ENCODE measurements at regions not wholly inside any gene's neighbourhood (a gene's known extent, or its start where the extent isn't known, plus 50 kb on each side); places are given as distances from the start of the nearest gene placed in this dataset.

GRCh38 chr1:87678266-87678665 lies 349.6 kb downstream of the LMO4 start:
- Mint-ChIP-seq H3K4me3 (ENCODE audit: unreplicated experiment) (no peak overlapping the region), H3K4me1 (ENCODE audit: insufficient read depth, unreplicated experiment) (no peaks in the 10 kb centered on the region), H3K27ac (ENCODE audit: low read depth, unreplicated experiment) (no peak overlapping the region), H3K9me3 (ENCODE audit: unreplicated experiment) (no peaks in the 10 kb centered on the region), H3K27me3 (ENCODE audit: insufficient read depth, unreplicated experiment) (no peaks in the 10 kb centered on the region), H3K36me3 (ENCODE audit: insufficient read depth, unreplicated experiment) (no peaks in the 10 kb centered on the region)
- intact Hi-C loops (cut with micrococcal nuclease): no loop called here
- POLR2A ChIA-PET: no interaction called here
- DNase-seq (ENCODE audit: unreplicated experiment): no peak
- CTCF ChIA-PET: interaction anchor here (0.5 kb wide), 1 partner anchor 935 kb away, joined by 3 read pairs; no protein-coding TSS in a partner anchor
- BruUV-seq (replicated peaks): no TSS peak
- TF ChIP-seq CTCF (IDR thresholded peaks at IDR 0.05; ENCODE audit: unreplicated experiment): no peak

- Mint-ChIP-seq H3K9me3 (ENCODE audit: unreplicated experiment) (no peaks in the 10 kb centered on the region), H3K27ac (ENCODE audit: low read depth, unreplicated experiment) (no peak overlapping the region), H3K4me3 (ENCODE audit: unreplicated experiment) (no peak overlapping the region), H3K4me1 (ENCODE audit: insufficient read depth, unreplicated experiment) (no peaks in the 10 kb centered on the region), H3K36me3 (ENCODE audit: insufficient read depth, unreplicated experiment) (no peaks in the 10 kb centered on the region), H3K27me3 (ENCODE audit: insufficient read depth, unreplicated experiment) (no peaks in the 10 kb centered on the region)
- BruUV-seq (replicated peaks): no TSS peak
- no peak for DNase-seq (ENCODE audit: unreplicated experiment)
- intact Hi-C loops (cut with micrococcal nuclease): no loop called here
- ChIA-PET CTCF (interaction anchor here (0.6 to 1.9 kb wide), 4 partner anchors 236 to 636 kb away, joined by 3 to 5 read pairs (median 3); no protein-coding TSS in a partner anchor), POLR2A (no interaction called here)
- no peak for TF ChIP-seq CTCF (IDR thresholded peaks at IDR 0.05; ENCODE audit: unreplicated experiment)
These were observed 353.9 kb downstream of the LMO4 start for GRCh38 chr1:87682565-87682964.

- ChIA-PET POLR2A (no interaction called here), CTCF (interaction anchor here (1.9 kb wide), 1 partner anchor 357 kb away, joined by 5 read pairs; no protein-coding TSS in a partner anchor)
- Mint-ChIP-seq H3K27ac (ENCODE audit: low read depth, unreplicated experiment) (no peak overlapping the region), H3K4me1 (ENCODE audit: insufficient read depth, unreplicated experiment) (no peaks in the 10 kb centered on the region), H3K36me3 (ENCODE audit: insufficient read depth, unreplicated experiment) (no peaks in the 10 kb centered on the region), H3K4me3 (ENCODE audit: unreplicated experiment) (no peak overlapping the region), H3K27me3 (ENCODE audit: insufficient read depth, unreplicated experiment) (no peaks in the 10 kb centered on the region), H3K9me3 (ENCODE audit: unreplicated experiment) (no peaks in the 10 kb centered on the region)
- BruUV-seq (replicated peaks): no TSS peak
- TF ChIP-seq CTCF (IDR thresholded peaks at IDR 0.05; ENCODE audit: unreplicated experiment): no peak
- intact Hi-C loops (cut with micrococcal nuclease): no loop called here
- DNase-seq (ENCODE audit: unreplicated experiment): no peak
These were observed 354.7 kb downstream of the LMO4 start for GRCh38 chr1:87683196-87683956.

GRCh38 chr1:87684194-87684593 lies 355.5 kb downstream of the LMO4 start:
- BruUV-seq (replicated peaks): no TSS peak
- ChIA-PET CTCF (interaction anchor here (1.9 kb wide), 1 partner anchor 358 kb away, joined by 5 read pairs; no protein-coding TSS in a partner anchor), POLR2A (interaction anchor here (0.5 kb wide), 1 partner anchor 240 kb away, joined by 3 read pairs; no protein-coding TSS in a partner anchor)
- Mint-ChIP-seq H3K9me3 (ENCODE audit: unreplicated experiment) (no peaks in the 10 kb centered on the region), H3K36me3 (ENCODE audit: insufficient read depth, unreplicated experiment) (no peaks in the 10 kb centered on the region), H3K27me3 (ENCODE audit: insufficient read depth, unreplicated experiment) (no peaks in the 10 kb centered on the region), H3K4me1 (ENCODE audit: insufficient read depth, unreplicated experiment) (no peaks in the 10 kb centered on the region), H3K4me3 (ENCODE audit: unreplicated experiment) (no peak overlapping the region), H3K27ac (ENCODE audit: low read depth, unreplicated experiment) (no peak overlapping the region)
- intact Hi-C loops (cut with micrococcal nuclease): no loop called here
- no peak for DNase-seq (ENCODE audit: unreplicated experiment)
- no peak for TF ChIP-seq CTCF (IDR thresholded peaks at IDR 0.05; ENCODE audit: unreplicated experiment)

Data from MCF 10A (cell line).